Smooth muscle cell (in vitro differentiated cells): ENCODE measurements at regions not wholly inside any gene's neighbourhood (a gene's known extent, or its start where the extent isn't known, plus 50 kb on each side); places are given as distances from the start of the nearest gene placed in this dataset.

ENCODE experiments used
- DNase-seq: peaks from one replicate; lab custom pipeline; 2025; ENCODE audit not compliant: unreplicated experiment; lab: John Stamatoyannopoulos, UW
- H2AFZ ChIP-seq: fragments of 200-600 bp; sonication (generic); 2 replicates; pipeline ENCODE4 v1.6.0; 2016; ENCODE audit warnings: antibody characterized with exemption, low read depth, mild to moderate bottlenecking
- H3F3A ChIP-seq: fragments of 200-600 bp; sonication (generic); 2 replicates; pipeline ENCODE4 v1.6.0; 2017; ENCODE audit warnings: antibody characterized with exemption, low read depth
- H3K27ac ChIP-seq: fragments of 200-600 bp; sonication (generic); 2 replicates; pipeline ENCODE4 v1.5.1; 2016; ENCODE audit warnings: low read depth, mild to moderate bottlenecking
- H3K27me3 ChIP-seq: fragments of 200-600 bp; sonication (generic); 2 replicates; pipeline ENCODE4 v1.6.1; 2016; ENCODE audit warnings: low read depth, mild to moderate bottlenecking
- H3K36me3 ChIP-seq: fragments of 200-600 bp; sonication (generic); 2 replicates; pipeline ENCODE4 v1.5.1; 2016; ENCODE audit warnings: low read depth
- H3K4me1 ChIP-seq: fragments of 200-600 bp; sonication (generic); 2 replicates; pipeline ENCODE4 v1.5.1; 2016; ENCODE audit warnings: low read depth
- H3K4me2 ChIP-seq: fragments of 200-600 bp; sonication (generic); 2 replicates; pipeline ENCODE4 v1.6.0; 2016; ENCODE audit warnings: mild to moderate bottlenecking
- H3K4me3 ChIP-seq: fragments of 200-600 bp; sonication (generic); 2 replicates; pipeline ENCODE4 v1.5.1; 2016; ENCODE audit warnings: mild to moderate bottlenecking
- H3K79me2 ChIP-seq: fragments of 200-600 bp; sonication (generic); 2 replicates; pipeline ENCODE4 v1.6.0; 2016; ENCODE audit warnings: low read depth, mild to moderate bottlenecking
- H3K9ac ChIP-seq: fragments of 200-600 bp; sonication (generic); 2 replicates; pipeline ENCODE4 v1.6.0; 2016; ENCODE audit warnings: low read depth
- H3K9me3 ChIP-seq: fragments of 200-600 bp; sonication (generic); replicated peaks from 2 replicates; pipeline ENCODE4 v1.5.1; 2016; ENCODE audit warnings: low read depth
- H4K20me1 ChIP-seq: fragments of 200-600 bp; sonication (generic); 2 replicates; pipeline ENCODE4 v1.6.0; 2016; ENCODE audit warnings: low read depth
- CTCF ChIP-seq: fragments of 200-600 bp; sonication (generic); IDR thresholded peaks from 2 replicates; pipeline ENCODE4 v1.5.1; 2017; ENCODE audit warnings: borderline replicate concordance, mild to moderate bottlenecking, antibody characterized with exemption; ENCODE audit not compliant: insufficient read depth, poor library complexity, severe bottlenecking
- WGBS: methylation state at CpG from one replicate; pipeline ENCODE4 v1.1.7; 2016; ENCODE audit warnings: low lambda C conversion rate; 5-methylcytosine and 5-hydroxymethylcytosine counted together

GRCh38 chr2:176599796-176600485, 330.7 kb downstream of the MTX2 start:
- no peak for TF ChIP-seq CTCF
- Histone ChIP-seq H3K9me3 (no peaks in the 10 kb centered on the region), H3K36me3 (no peaks in the 10 kb centered on the region), H3K4me2 (no peak overlapping the region), H3F3A (no peaks in the 10 kb centered on the region), H4K20me1 (no peaks in the 10 kb centered on the region), H3K4me3 (no peak overlapping the region), H3K9ac (no peak overlapping the region), H2AFZ (no peak overlapping the region), H3K27ac (no peak overlapping the region), H3K27me3 (peaks cover 7% of the 10 kb centered on the region), H3K79me2 (no peaks in the 10 kb centered on the region), H3K4me1 (no peaks in the 10 kb centered on the region)
- DNase-seq, result no peak
- 92% methylated on average over 10 of the region's 10 CpGs for WGBS

- Histone ChIP-seq H3K79me2 (no peaks in the 10 kb centered on the region), H3F3A (no peaks in the 10 kb centered on the region), H3K27me3 (peaks cover 7% of the 10 kb centered on the region), H3K9me3 (no peaks in the 10 kb centered on the region), H3K9ac (no peak overlapping the region), H3K4me1 (no peaks in the 10 kb centered on the region), H4K20me1 (no peaks in the 10 kb centered on the region), H3K27ac (no peak overlapping the region), H3K36me3 (no peaks in the 10 kb centered on the region), H2AFZ (no peak overlapping the region), H3K4me3 (no peak overlapping the region), H3K4me2 (no peak overlapping the region)
- TF ChIP-seq CTCF, result no peak
- DNase-seq, result no peak
- WGBS, result 84% methylated on average over 2 of the region's 2 CpGs
Observed at GRCh38 chr2:176601066-176601465, 331.8 kb downstream of the MTX2 start.

GRCh38 chr2:176612036-176612435, 342.8 kb downstream of the MTX2 start:
- H3F3A ChIP-seq, result peaks cover 4% of the 10 kb centered on the region
- no peaks in the 10 kb centered on the region for H3K9me3 ChIP-seq
- H2AFZ ChIP-seq, result no peak overlapping the region
- no peak overlapping the region for H3K9ac ChIP-seq
- no peak overlapping the region for H3K4me3 ChIP-seq
- no peaks in the 10 kb centered on the region for H3K79me2 ChIP-seq
- no peak for TF ChIP-seq CTCF
- H3K4me2 ChIP-seq, result no peak overlapping the region
- WGBS, result 95% methylated on average over 4 of the region's 4 CpGs
- no peak overlapping the region for H3K27ac ChIP-seq
- peaks cover 7% of the 10 kb centered on the region for H3K27me3 ChIP-seq
- no peaks in the 10 kb centered on the region for H3K36me3 ChIP-seq
- no peaks in the 10 kb centered on the region for H3K4me1 ChIP-seq
- no peak for DNase-seq
- no peaks in the 10 kb centered on the region for H4K20me1 ChIP-seq

- Histone ChIP-seq H3K9me3 (no peaks in the 10 kb centered on the region), H3K27me3 (peaks cover 7% of the 10 kb centered on the region), H3K4me2 (peak overlapping the region; percentile 30), H3K4me3 (no peak overlapping the region), H4K20me1 (no peaks in the 10 kb centered on the region), H3K9ac (no peak overlapping the region), H2AFZ (no peak overlapping the region), H3K36me3 (no peaks in the 10 kb centered on the region), H3K79me2 (no peaks in the 10 kb centered on the region), H3F3A (peaks cover 4% of the 10 kb centered on the region), H3K4me1 (no peaks in the 10 kb centered on the region), H3K27ac (no peak overlapping the region)
- no peak for TF ChIP-seq CTCF
- WGBS, result 38% methylated on average over 3 of the region's 3 CpGs
- no peak for DNase-seq
Observed at GRCh38 chr2:176612736-176613135, 343.5 kb downstream of the MTX2 start.
